ENCODE measurements at regions not wholly inside any gene's neighbourhood (a gene's known extent, or its start where the extent isn't known, plus 50 kb on each side); places are given as distances from the start of the nearest gene placed in this dataset.

- TF ChIP-seq HOXC10 (CRISPR knock-in tag; IDR thresholded peaks at IDR 0.05) (no peak), FEZF1 (tag by site-specific recombination; IDR thresholded peaks at IDR 0.05) (no peak)
Observed at GRCh38 chr10:45180946-45181875, 134.2 kb downstream of the OR13A1 start (continued).

- TF ChIP-seq FEZF1 (tag by site-specific recombination; IDR thresholded peaks at IDR 0.05) (no peak), ZNF596 (tag by site-specific recombination; IDR thresholded peaks at IDR 0.05) (no peak)
- ChIA-PET POLR2A (no interaction called here), CTCF (interaction anchor here (0.6 to 0.8 kb wide), 2 partner anchors 67 to 189 kb away, joined by 4 to 5 read pairs; no protein-coding TSS in a partner anchor)
- H3K36me3 ChIP-seq (ENCODE audit: control insufficient read depth in 2 of 2, insufficient read depth in 1 of 2, low read length in 2 of 2) = no peaks in the 10 kb centered on the region
- no peak overlapping the region for H3K27ac ChIP-seq (ENCODE audit: extremely low read depth, low read depth, low read length)
- no peaks in the 10 kb centered on the region for H3K9me3 ChIP-seq (ENCODE audit: control insufficient read depth, insufficient read depth, low read depth, low read length)
- H3K4me1 ChIP-seq (ENCODE audit: control insufficient read depth, insufficient read depth, low read length) = no peaks in the 10 kb centered on the region
- H3K4me3 ChIP-seq (ENCODE audit: low read depth, low read length) = no peak overlapping the region
Observed at GRCh38 chr10:45183174-45183573, 132.2 kb downstream of the OR13A1 start.

- Histone ChIP-seq H3K27ac (ENCODE audit: extremely low read depth, low read depth, low read length) (no peak overlapping the region), H3K4me3 (ENCODE audit: low read depth, low read length) (no peak overlapping the region), H3K4me1 (ENCODE audit: control insufficient read depth, insufficient read depth, low read length) (no peaks in the 10 kb centered on the region), H3K36me3 (ENCODE audit: control insufficient read depth in 2 of 2, insufficient read depth in 1 of 2, low read length in 2 of 2) (no peaks in the 10 kb centered on the region), H3K9me3 (ENCODE audit: control insufficient read depth, insufficient read depth, low read depth, low read length) (no peaks in the 10 kb centered on the region)
- CTCF ChIA-PET = no interaction called here
- POLR2A ChIA-PET = no interaction called here
- TF ChIP-seq YY2 (tag by site-specific recombination; IDR thresholded peaks at IDR 0.05) = no peak
- TF ChIP-seq ZNF701 (tag by site-specific recombination; IDR thresholded peaks at IDR 0.05) = no peak
- no peak for TF ChIP-seq ZNF624 (tag by site-specific recombination; IDR thresholded peaks at IDR 0.05)
- no peak for TF ChIP-seq KLF9 (tag by site-specific recombination; IDR thresholded peaks at IDR 0.05; ENCODE audit: low read depth)
- no peak for TF ChIP-seq KLF16 (tag by site-specific recombination; IDR thresholded peaks at IDR 0.05)
- no peak for TF ChIP-seq YY1 (tag by site-specific recombination; IDR thresholded peaks at IDR 0.05)
- TF ChIP-seq ZNF654 (tag by site-specific recombination; IDR thresholded peaks at IDR 0.05; ENCODE audit: low read depth) = no peak
- TF ChIP-seq ZNF404 (tag by site-specific recombination; IDR thresholded peaks at IDR 0.05) = no peak
- TF ChIP-seq, protein P1, sequence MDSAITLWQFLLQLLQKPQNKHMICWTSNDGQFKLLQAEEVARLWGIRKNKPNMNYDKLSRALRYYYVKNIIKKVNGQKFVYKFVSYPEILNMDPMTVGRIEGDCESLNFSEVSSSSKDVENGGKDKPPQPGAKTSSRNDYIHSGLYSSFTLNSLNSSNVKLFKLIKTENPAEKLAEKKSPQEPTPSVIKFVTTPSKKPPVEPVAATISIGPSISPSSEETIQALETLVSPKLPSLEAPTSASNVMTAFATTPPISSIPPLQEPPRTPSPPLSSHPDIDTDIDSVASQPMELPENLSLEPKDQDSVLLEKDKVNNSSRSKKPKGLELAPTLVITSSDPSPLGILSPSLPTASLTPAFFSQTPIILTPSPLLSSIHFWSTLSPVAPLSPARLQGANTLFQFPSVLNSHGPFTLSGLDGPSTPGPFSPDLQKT (IDR thresholded peaks at IDR 0.05; ENCODE audit: borderline replicate concordance, low read depth, low read length) = no peak
- no peak for TF ChIP-seq ZNF449 (tag by site-specific recombination; IDR thresholded peaks at IDR 0.05)
- TF ChIP-seq ZEB2 (tag by site-specific recombination; IDR thresholded peaks at IDR 0.05) = no peak
Observed at GRCh38 chr10:45197816-45198485, 117.5 kb downstream of the OR13A1 start.

- POLR2A ChIA-PET = no interaction called here
- CTCF ChIA-PET = no interaction called here
- Histone ChIP-seq H3K27ac (ENCODE audit: extremely low read depth, low read depth, low read length) (no peak overlapping the region), H3K36me3 (ENCODE audit: control insufficient read depth in 2 of 2, insufficient read depth in 1 of 2, low read length in 2 of 2) (no peaks in the 10 kb centered on the region), H3K9me3 (ENCODE audit: control insufficient read depth, insufficient read depth, low read depth, low read length) (no peaks in the 10 kb centered on the region), H3K4me1 (ENCODE audit: control insufficient read depth, insufficient read depth, low read length) (no peaks in the 10 kb centered on the region), H3K4me3 (ENCODE audit: low read depth, low read length) (no peak overlapping the region)
- TF ChIP-seq ZNF654 (tag by site-specific recombination; IDR thresholded peaks at IDR 0.05; ENCODE audit: low read depth) (no peak), ZNF26 (tag by site-specific recombination; IDR thresholded peaks at IDR 0.05) (no peak), REPIN1 (tag by site-specific recombination; IDR thresholded peaks at IDR 0.05; ENCODE audit: low read depth) (no peak), ZNF701 (tag by site-specific recombination; IDR thresholded peaks at IDR 0.05) (no peak), ZSCAN16 (tag by site-specific recombination; IDR thresholded peaks at IDR 0.05) (no peak), ZNF433 (tag by site-specific recombination; IDR thresholded peaks at IDR 0.05; ENCODE audit: low read depth) (no peak), ZNF692 (tag by site-specific recombination; IDR thresholded peaks at IDR 0.05) (no peak), ZNF423 (tag by site-specific recombination; IDR thresholded peaks at IDR 0.05) (no peak)
Observed at GRCh38 chr10:45198486-45199204, 116.8 kb downstream of the OR13A1 start.

All from HEK293 (cell line).